GM18519 (cell line): ENCODE measurements at regions not wholly inside any gene's neighbourhood (a gene's known extent, or its start where the extent isn't known, plus 50 kb on each side); places are given as distances from the start of the nearest gene placed in this dataset.
"Not testable (repeated sequence)": the region's sequence is repeated elsewhere in the genome, so short reads cannot be mapped to it uniquely, and the experiment has no call there.

Source experiments
- ATAC-seq: cut with Tn5 transposase; IDR thresholded peaks from one replicate; pipeline ENCODE4 v1.9.1; 2021; ENCODE audit warnings: mild to moderate bottlenecking, moderate library complexity; ENCODE audit not compliant: unreplicated experiment, low FRiP score

- no peak for ATAC-seq
Observed at GRCh38 chr5:82466986-82467561, 188.9 kb upstream of the RPS23 start.

GRCh38 chr5:82465235-82465634 lies 187.1 kb upstream of the RPS23 start:
- ATAC-seq: no peak

- no peak for ATAC-seq
Observed at GRCh38 chr5:82459626-82460025, 181.5 kb upstream of the RPS23 start.

GRCh38 chr5:82455317-82455716 lies 177.2 kb upstream of the RPS23 start:
- not testable (repeated sequence) for ATAC-seq

GRCh38 chr5:82448374-82448773 lies 170.2 kb upstream of the RPS23 start:
- no peak for ATAC-seq

DNA sequence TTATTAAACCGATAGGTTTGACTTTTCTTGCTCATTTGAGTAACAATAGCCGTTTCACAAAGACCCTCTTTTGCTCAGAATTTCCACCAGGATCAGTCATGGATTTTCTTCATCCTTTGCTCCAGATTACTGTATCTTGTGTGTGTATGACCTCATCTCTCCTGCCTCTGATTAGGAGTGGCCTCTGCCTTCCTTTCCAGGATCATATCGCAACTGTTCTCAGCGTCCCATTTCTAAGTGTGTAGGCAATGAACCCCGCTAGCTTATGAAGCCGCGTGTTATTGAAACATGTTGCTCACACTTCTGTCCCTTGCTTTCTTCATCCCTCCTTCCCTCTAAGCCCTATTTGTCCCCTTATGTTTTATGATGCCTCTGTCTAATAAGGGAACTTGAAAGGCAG lies 169.8 kb upstream of the RPS23 start:
- ATAC-seq: no peak

DNA sequence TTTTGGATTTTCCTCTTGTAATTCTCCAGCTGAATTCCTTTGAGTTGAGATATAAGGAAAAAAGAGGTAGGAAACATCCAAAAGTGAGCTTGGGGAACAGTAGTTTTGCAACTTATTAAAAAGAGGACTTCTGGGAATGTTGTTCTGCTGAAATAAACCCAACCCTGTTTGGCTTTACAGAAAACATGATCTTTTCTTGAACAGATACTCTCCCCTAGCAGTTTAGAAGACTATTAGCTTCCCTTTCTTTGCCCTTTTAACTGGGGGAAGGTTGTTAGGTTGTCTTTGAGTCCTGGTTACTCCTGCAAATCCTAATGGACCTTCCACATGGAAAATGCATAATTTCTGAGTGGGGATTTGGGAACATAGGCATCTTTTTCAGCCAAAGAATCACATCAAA lies 168.7 kb upstream of the RPS23 start:
- no peak for ATAC-seq

- no peak for ATAC-seq
Observed at GRCh38 chr5:82445726-82446335, 167.7 kb upstream of the RPS23 start.

GRCh38 chr5:82439750-82440445 lies 161.7 kb upstream of the RPS23 start:
- ATAC-seq: no peak

DNA sequence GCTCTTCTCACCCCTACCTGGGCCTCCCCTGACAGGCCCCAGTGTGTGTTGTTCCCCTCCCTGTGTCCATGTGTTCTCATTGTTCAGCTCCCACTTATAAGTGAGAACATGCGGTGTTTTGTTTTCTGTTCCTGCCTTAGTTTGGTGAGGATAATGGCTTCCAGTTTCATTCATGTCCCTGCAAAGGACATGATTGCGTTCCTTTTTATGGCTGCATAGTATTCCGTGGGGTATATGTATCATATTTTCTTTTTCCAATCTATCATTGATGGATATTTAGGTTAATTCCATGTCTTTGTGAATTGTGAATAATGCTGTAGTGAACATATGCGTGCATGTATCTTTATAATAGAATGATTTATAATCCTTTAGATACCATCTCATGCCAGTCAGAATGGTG lies 159.4 kb upstream of the RPS23 start:
- ATAC-seq: not testable (repeated sequence)

- ATAC-seq: no peak
Observed at GRCh38 chr5:82436291-82436690, 158.1 kb upstream of the RPS23 start.

- not testable (repeated sequence) for ATAC-seq
Observed at GRCh38 chr5:82434696-82435660, 156.8 kb upstream of the RPS23 start.

DNA sequence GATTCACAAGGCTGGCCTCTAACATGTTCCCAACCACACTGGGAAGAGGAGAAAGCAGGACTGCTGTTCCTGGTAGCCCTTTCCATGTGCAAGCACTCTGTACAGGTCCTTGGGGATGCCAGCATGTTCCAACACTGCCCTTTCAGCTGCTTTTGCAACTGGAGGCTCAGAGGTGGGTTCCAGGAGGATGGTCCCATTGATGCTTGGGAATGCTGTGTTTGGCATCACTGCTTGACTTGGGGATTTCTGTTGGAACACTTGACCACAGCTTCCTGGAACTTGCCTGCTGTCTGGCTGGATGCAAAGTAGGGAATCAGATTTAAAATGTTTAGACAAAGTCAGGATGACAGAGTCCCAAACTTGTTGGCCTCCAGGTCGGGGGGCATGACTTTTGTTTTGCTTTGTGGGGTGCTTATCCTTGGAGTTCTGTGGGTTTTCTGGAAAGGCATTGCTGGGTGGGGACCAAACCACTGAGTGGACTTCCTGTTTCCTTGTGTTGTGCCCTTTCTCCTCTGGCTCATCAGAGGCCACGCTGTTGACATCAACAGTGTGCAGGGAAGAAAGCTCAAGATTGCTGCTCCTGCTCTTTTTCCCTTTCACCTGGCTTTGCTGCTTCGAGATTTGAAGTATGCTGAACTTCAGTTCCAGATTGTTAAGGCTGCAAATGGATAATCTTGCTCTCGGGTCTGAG lies 148.5 kb upstream of the RPS23 start:
- ATAC-seq: no peak

- ATAC-seq: no peak
Observed at GRCh38 chr5:82425591-82425990, 147.4 kb upstream of the RPS23 start.

GRCh38 chr5:82424211-82424610 lies 146.1 kb upstream of the RPS23 start:
- ATAC-seq: no peak

GRCh38 chr5:82422751-82423181 lies 144.6 kb upstream of the RPS23 start:
- no peak for ATAC-seq

DNA sequence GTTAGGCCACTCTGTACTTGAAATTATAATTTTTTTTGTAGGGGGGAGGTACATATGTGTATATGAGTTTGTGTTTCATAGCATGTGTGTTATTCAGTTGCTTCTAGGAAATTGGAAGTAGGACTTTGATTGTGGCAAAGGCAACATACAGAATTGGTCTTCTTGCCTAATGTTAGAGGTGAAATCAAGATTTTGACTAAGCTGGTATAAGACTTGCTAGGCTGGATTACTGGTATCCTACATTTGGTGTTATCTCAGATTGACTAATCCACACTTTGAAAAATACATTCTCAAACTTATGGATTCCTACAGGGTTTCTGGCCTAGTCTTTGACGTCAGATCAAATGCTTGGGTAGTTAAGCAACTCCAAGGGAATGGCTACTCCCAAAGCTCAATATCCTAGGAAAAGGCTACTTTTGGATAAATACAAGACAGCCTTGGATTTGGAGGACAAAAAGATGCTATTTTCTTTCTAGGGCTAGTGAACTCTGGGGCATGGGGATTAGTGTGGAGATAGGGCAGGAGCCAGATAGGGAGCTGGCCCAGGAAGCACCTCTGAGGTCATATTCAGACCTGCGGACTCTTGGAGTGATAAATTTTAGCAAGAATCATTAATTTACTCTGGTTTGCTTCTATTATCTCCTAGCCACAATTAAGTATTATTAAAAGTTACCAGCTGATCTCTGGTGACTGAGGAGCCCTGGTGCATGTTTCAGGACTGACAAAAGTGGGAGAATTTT lies 144.0 kb upstream of the RPS23 start:
- ATAC-seq: no peak

- no peak for ATAC-seq
Observed at GRCh38 chr5:82421119-82421518, 143.0 kb upstream of the RPS23 start.

DNA sequence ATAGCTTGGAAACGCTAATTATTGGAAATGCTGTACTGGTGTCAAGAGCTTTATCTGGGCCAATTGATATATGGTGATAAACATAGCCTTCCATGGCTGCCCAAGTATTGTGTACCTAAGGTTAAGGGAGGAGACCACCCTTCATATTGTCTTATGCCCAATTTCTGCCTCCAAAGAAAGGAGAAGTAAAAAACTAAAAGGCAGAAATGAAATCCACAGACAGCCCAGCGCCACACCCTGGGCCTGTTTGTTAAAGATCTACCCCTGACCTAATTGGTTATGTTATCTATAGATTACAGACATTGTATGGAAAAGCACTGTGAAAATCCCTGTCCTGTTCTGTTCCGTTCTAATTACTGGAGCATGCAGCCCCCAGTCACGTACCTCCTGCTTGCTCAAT lies 142.4 kb upstream of the RPS23 start:
- ATAC-seq: not testable (repeated sequence)
